ENCODE measurements at regions not wholly inside any gene's neighbourhood (a gene's known extent, or its start where the extent isn't known, plus 50 kb on each side); places are given as distances from the start of the nearest gene placed in this dataset.
"Not testable (repeated sequence)": the region's sequence is repeated elsewhere in the genome, so short reads cannot be mapped to it uniquely, and the experiment has no call there.

- H3K36me3 ChIP-seq: no peaks in the 10 kb centered on the region
- ATAC-seq (no peak), DNase-seq (no peak)
- H3K4me3 ChIP-seq: no peak overlapping the region
- H3K27ac ChIP-seq: no peak overlapping the region
- intact Hi-C loops (cut with DNase I): no loop called here
- H3K4me1 ChIP-seq: no peaks in the 10 kb centered on the region
- no peaks in the 10 kb centered on the region for H3K9me3 ChIP-seq
- no peak for TF ChIP-seq CTCF (IDR thresholded peaks at IDR 0.05)
- no peaks in the 10 kb centered on the region for H3K27me3 ChIP-seq
Observed at GRCh38 chr4:112748352-112748878, 111.5 kb downstream of the LARP7 start.

GRCh38 chr4:112750749-112751148 is 113.8 kb downstream of the LARP7 start:
- H3K9me3 ChIP-seq; intact Hi-C loops (cut with DNase I); H3K4me3 ChIP-seq; H3K27me3 ChIP-seq; H3K4me1 ChIP-seq; H3K36me3 ChIP-seq; H3K27ac ChIP-seq; DNase-seq; ATAC-seq: not testable (repeated sequence)

GRCh38 chr4:112751447-112751846 is 114.5 kb downstream of the LARP7 start:
- no peak for TF ChIP-seq CTCF (IDR thresholded peaks at IDR 0.05)
- ATAC-seq: no peak

GRCh38 chr4:112752061-112752460 is 115.1 kb downstream of the LARP7 start:
- no peaks in the 10 kb centered on the region for H3K4me1 ChIP-seq
- H3K4me3 ChIP-seq: no peak overlapping the region
- DNase-seq: no peak
- intact Hi-C loops (cut with DNase I): no loop called here
- no peaks in the 10 kb centered on the region for H3K36me3 ChIP-seq
- no peak overlapping the region for H3K27ac ChIP-seq
- no peak for ATAC-seq
- H3K27me3 ChIP-seq: no peaks in the 10 kb centered on the region
- TF ChIP-seq CTCF (IDR thresholded peaks at IDR 0.05): no peak
- H3K9me3 ChIP-seq: no peaks in the 10 kb centered on the region

More at GRCh38 chr4:112751447-112751846, 114.5 kb downstream of the LARP7 start:
- no peaks in the 10 kb centered on the region for H3K4me1 ChIP-seq
- H3K27ac ChIP-seq: no peak overlapping the region
- no peak overlapping the region for H3K4me3 ChIP-seq
- H3K27me3 ChIP-seq: no peaks in the 10 kb centered on the region
- H3K36me3 ChIP-seq: no peaks in the 10 kb centered on the region
- no peak for DNase-seq
- intact Hi-C loops (cut with DNase I): no loop called here
- no peaks in the 10 kb centered on the region for H3K9me3 ChIP-seq

- H3K27ac ChIP-seq: no peak overlapping the region
- H3K27me3 ChIP-seq: no peaks in the 10 kb centered on the region
- H3K36me3 ChIP-seq: no peaks in the 10 kb centered on the region
- no peaks in the 10 kb centered on the region for H3K9me3 ChIP-seq
- DNase-seq (no peak), ATAC-seq (no peak)
- H3K4me1 ChIP-seq: no peaks in the 10 kb centered on the region
- H3K4me3 ChIP-seq: no peak overlapping the region
- no peak for TF ChIP-seq CTCF (IDR thresholded peaks at IDR 0.05)
- intact Hi-C loops (cut with DNase I): no loop called here
Observed at GRCh38 chr4:112752510-112752909, 115.6 kb downstream of the LARP7 start.

GRCh38 chr4:112753333-112753732 is 116.4 kb downstream of the LARP7 start:
- Histone ChIP-seq H3K4me1 (no peaks in the 10 kb centered on the region), H3K4me3 (no peak overlapping the region), H3K27ac (no peak overlapping the region), H3K36me3 (no peaks in the 10 kb centered on the region), H3K9me3 (no peaks in the 10 kb centered on the region), H3K27me3 (no peaks in the 10 kb centered on the region)
- TF ChIP-seq CTCF (IDR thresholded peaks at IDR 0.05): no peak
- DNase-seq: no peak
- intact Hi-C loops (cut with DNase I): no loop called here
- ATAC-seq: no peak

All from upper lobe of right lung (tissue), 1 donor.